Stomach (tissue), 8 donors: ENCODE measurements at regions not wholly inside any gene's neighbourhood (a gene's known extent, or its start where the extent isn't known, plus 50 kb on each side); places are given as distances from the start of the nearest gene placed in this dataset.

Experiments used
- DNase-seq, 2 donors: peaks; one replicate each; pipeline versions ENCODE4 v3.0.0 to v3.0.0-alpha.2; 2013 to 2019
- H3K27ac ChIP-seq, 5 donors: fragments of 200-600 bp in 4 of 5; sonication (generic) in 4 of 5; one replicate each; pipeline ENCODE4 v1.5.1; 2013 to 2019; ENCODE audit warnings: mild to moderate bottlenecking in 1 of 5, moderate library complexity in 1 of 5
- H3K27me3 ChIP-seq, 3 donors: fragments of 200-600 bp; sonication (generic); one replicate each; pipeline ENCODE4 v1.5.1; 2017 to 2019; ENCODE audit warnings: mixed run types in 1 of 3
- H3K36me3 ChIP-seq, 4 donors: fragments of 200-600 bp; sonication (generic); 1 replicate in 3 of 4; 2 replicates in 1 of 4; pipeline ENCODE4 v1.5.1; 2016 to 2019
- H3K4me1 ChIP-seq, 4 donors: fragments of 200-600 bp; sonication (generic); one replicate each; pipeline ENCODE4 v1.5.1; 2016 to 2019
- H3K4me3 ChIP-seq, 4 donors: fragments of 200-600 bp; sonication (generic) in 3 of 4; one replicate each; pipeline ENCODE4 v1.5.1; 2016 to 2019; ENCODE audit warnings: mild to moderate bottlenecking in 1 of 4
- H3K9me3 ChIP-seq, 4 donors: fragments of 200-600 bp; sonication (generic); one replicate each; pipeline ENCODE4 v1.5.1; 2016 to 2019
- EP300 ChIP-seq: sonication (generic); formaldehyde crosslinking; IDR thresholded peaks from one replicate; pipeline ENCODE4 v1.6.1; 2017; ENCODE audit warnings: antibody characterized with exemption
- POLR2A ChIP-seq, 4 donors: fragments of 450-650 bp; IDR thresholded peaks; one replicate each; pipeline ENCODE4 v1.6.1; 2016; ENCODE audit warnings: antibody characterized with exemption in 4 of 4, control low read depth in 2 of 4, mild to moderate bottlenecking in 1 of 4, moderate library complexity in 1 of 4
- POLR2AphosphoS5 ChIP-seq, 3 donors: sonication (generic); formaldehyde crosslinking; IDR thresholded peaks; one replicate each; pipeline ENCODE4 v1.6.1; 2016; ENCODE audit warnings: antibody characterized with exemption in 3 of 3
- WGBS, 5 donors: extraction: QIAGEN DNeasy Blood & Tissue Kit in 3 of 5; methylation state at CpG; one replicate each; pipeline versions ENCODE4 v1.1.5 to v1.1.7; 2013 to 2018; 5-methylcytosine and 5-hydroxymethylcytosine counted together
- intact Hi-C: fragments of 100-400 bp; cut with DNase I; formaldehyde crosslinking; loops from one replicate; pipeline ENCODE4 v1.15.1; 2023; ENCODE audit warnings: low total_unique reads
- TF ChIP-seq, protein P1 (sequence below), 7 experiments: fragments of 450-650 bp in 4 of 7; fragments of 200-600 bp in 3 of 7; sonication (generic) in 3 of 7; IDR thresholded peaks; one replicate each; pipeline ENCODE4 v1.5.1; 2016 to 2019; ENCODE audit warnings: antibody characterized with exemption in 7 of 7, control low read depth in 2 of 7, mild to moderate bottlenecking in 1 of 7
- donor health status: healthy with polysubstance abuse.
- donor health status: Bipolar disorder and iron deficiency.
- donor health status: healthy.

DNA sequence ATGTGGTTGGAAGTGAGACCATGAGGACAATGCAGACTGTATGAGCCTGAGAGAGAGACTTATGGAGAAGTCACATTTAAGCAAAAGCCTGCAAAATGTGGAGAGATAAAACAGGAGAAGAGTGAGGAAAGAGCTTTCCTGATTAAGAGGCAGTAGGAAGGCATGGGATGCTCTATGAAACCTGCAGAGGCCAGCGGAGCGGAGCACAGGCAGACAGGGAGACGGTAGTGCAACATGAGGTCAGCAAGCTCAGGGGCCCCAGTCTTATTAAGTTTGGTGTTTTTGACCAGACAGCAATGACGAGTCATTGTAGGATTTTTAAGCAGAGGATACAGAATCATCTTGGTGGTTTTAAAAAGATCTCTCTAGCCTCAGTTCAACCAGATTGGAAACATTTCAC, 721.5 kb upstream of the GOLIM4 start:
- Histone ChIP-seq H3K36me3 (no peaks in the 10 kb centered on the region), H3K4me1 (no peaks in the 10 kb centered on the region), H3K27me3 (no peaks in the 10 kb centered on the region), H3K9me3 (no peaks in the 10 kb centered on the region), H3K4me3 (no peak overlapping the region), H3K27ac (no peak overlapping the region)
- intact Hi-C loops: no loop called here
- 91 to 95% (median 94%) methylated on average over 4 of the region's 4 CpGs for WGBS, 5 donors
- TF ChIP-seq POLR2A (IDR thresholded peaks at IDR 0.05): no peak
- TF ChIP-seq, protein P1, sequence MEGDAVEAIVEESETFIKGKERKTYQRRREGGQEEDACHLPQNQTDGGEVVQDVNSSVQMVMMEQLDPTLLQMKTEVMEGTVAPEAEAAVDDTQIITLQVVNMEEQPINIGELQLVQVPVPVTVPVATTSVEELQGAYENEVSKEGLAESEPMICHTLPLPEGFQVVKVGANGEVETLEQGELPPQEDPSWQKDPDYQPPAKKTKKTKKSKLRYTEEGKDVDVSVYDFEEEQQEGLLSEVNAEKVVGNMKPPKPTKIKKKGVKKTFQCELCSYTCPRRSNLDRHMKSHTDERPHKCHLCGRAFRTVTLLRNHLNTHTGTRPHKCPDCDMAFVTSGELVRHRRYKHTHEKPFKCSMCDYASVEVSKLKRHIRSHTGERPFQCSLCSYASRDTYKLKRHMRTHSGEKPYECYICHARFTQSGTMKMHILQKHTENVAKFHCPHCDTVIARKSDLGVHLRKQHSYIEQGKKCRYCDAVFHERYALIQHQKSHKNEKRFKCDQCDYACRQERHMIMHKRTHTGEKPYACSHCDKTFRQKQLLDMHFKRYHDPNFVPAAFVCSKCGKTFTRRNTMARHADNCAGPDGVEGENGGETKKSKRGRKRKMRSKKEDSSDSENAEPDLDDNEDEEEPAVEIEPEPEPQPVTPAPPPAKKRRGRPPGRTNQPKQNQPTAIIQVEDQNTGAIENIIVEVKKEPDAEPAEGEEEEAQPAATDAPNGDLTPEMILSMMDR (IDR thresholded peaks at IDR 0.05): no peak
- TF ChIP-seq POLR2AphosphoS5 (IDR thresholded peaks at IDR 0.05): no peak
- TF ChIP-seq EP300: no peak
- no peak for DNase-seq

DNA sequence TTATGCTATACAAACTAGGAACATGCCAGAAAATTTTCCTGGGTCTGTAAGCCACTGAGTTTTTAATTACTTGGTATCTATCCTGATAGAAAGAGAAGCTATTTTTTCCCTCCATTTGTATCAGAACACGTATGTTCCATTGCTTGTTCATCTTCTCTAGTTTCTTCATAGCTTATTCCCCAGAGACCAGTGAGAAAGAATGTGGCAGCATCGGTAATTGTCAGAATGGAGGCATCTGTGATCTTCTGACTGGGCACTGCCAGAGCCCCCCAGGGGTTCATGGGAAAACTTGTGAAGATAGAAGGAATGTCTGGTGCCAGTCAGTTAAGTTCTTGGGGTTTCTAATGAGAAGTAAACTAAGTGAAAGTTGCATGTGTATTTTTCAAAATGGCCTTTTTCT, 720.2 kb upstream of the GOLIM4 start:
- no peak overlapping the region for H3K27ac ChIP-seq
- H3K4me1 ChIP-seq: no peaks in the 10 kb centered on the region
- no peaks in the 10 kb centered on the region for H3K27me3 ChIP-seq
- intact Hi-C loops: no loop called here
- H3K4me3 ChIP-seq: no peak overlapping the region
- no peak for DNase-seq
- 68 to 87% (median 84%) methylated on average over 2 of the region's 2 CpGs for WGBS, 5 donors
- no peaks in the 10 kb centered on the region for H3K9me3 ChIP-seq
- H3K36me3 ChIP-seq: no peaks in the 10 kb centered on the region
- TF ChIP-seq, protein P1 (IDR thresholded peaks at IDR 0.05): no peak
- TF ChIP-seq POLR2A (IDR thresholded peaks at IDR 0.05) (no peak), POLR2AphosphoS5 (IDR thresholded peaks at IDR 0.05) (no peak), EP300 (no peak)

DNA sequence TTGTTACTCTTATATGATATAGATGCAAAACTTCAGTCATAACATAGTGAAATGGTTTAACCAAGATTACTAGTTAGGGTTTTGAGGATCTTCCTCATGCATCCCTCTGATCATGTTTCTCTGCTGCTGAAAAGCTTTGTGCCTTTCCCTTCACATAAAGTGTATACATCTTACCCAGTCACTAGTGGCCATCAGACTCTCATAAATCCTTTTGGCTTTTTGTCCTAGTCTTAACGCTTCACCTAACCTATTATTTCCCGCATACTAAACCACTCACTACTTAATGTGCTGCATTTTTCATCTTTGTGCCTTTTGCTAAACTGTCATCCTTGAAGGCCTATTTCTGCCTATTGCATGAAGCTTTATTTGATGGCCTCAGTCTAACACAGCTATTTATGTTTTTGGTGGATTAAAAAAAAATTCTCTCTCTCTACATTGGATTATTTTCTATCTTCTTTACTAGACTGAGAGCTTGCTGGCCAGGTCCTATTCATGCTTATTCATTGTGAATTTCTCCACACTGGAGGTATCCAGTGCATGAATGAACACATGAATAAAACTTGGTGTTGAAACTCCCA, 717.6 kb upstream of the GOLIM4 start:
- H3K27ac ChIP-seq: no peak overlapping the region
- no peaks in the 10 kb centered on the region for H3K27me3 ChIP-seq
- WGBS, 5 donors: 86 to 97% (median 93%) methylated on average over 2 of the region's 2 CpGs
- TF ChIP-seq, protein P1 (IDR thresholded peaks at IDR 0.05): no peak
- no peak for TF ChIP-seq POLR2A (IDR thresholded peaks at IDR 0.05)
- no peak for TF ChIP-seq EP300
- TF ChIP-seq POLR2AphosphoS5 (IDR thresholded peaks at IDR 0.05): no peak
- no peak for DNase-seq
- intact Hi-C loops: no loop called here
- no peaks in the 10 kb centered on the region for H3K4me1 ChIP-seq
- H3K36me3 ChIP-seq: no peaks in the 10 kb centered on the region
- no peak overlapping the region for H3K4me3 ChIP-seq
- no peaks in the 10 kb centered on the region for H3K9me3 ChIP-seq

DNA sequence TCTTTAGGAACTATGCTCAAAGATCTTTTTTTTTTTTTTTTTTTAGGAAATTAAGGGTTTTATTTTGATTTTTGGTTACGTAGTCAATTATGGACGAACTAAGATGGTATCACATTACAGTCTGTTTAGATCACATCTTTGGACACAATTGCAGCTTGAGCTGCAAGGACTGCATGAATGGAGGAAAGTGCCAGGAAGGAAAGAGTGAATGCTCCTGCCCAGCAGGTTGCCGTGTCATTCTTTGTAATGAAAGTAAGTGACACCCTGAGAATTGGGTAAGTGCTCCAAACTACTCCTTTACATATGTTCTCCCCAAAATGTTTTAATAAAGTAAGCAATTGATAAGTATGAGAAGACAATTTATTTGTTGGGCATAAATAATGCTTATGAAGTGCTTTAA, 716.5 kb upstream of the GOLIM4 start:
- H3K4me1 ChIP-seq: no peaks in the 10 kb centered on the region

More for the DNA sequence above, 716.5 kb upstream of the GOLIM4 start:
- Histone ChIP-seq H3K36me3 (no peaks in the 10 kb centered on the region), H3K4me3 (no peak overlapping the region), H3K27me3 (no peaks in the 10 kb centered on the region), H3K27ac (no peak overlapping the region), H3K9me3 (no peaks in the 10 kb centered on the region)
- no peak for DNase-seq
- TF ChIP-seq POLR2A (IDR thresholded peaks at IDR 0.05): no peak
- TF ChIP-seq, protein P1 (IDR thresholded peaks at IDR 0.05): no peak
- TF ChIP-seq EP300: no peak
- no peak for TF ChIP-seq POLR2AphosphoS5 (IDR thresholded peaks at IDR 0.05)
- intact Hi-C loops: no loop called here
- WGBS, 5 donors: 60 to 75% (median 61%) methylated on average over 3 of the region's 3 CpGs
